Adrenal gland (tissue), 5 donors: ENCODE measurements at regions not wholly inside any gene's neighbourhood (a gene's known extent, or its start where the extent isn't known, plus 50 kb on each side); places are given as distances from the start of the nearest gene placed in this dataset.

Experiments used
- POLR2A ChIP-seq, 2 donors: fragments of 450-650 bp; IDR thresholded peaks; one replicate each; pipeline ENCODE4 v1.6.1; 2017; ENCODE audit warnings: antibody characterized with exemption in 2 of 2, mild to moderate bottlenecking in 2 of 2, moderate library complexity in 1 of 2
- TF ChIP-seq, protein P1 (sequence below), 6 experiments: fragments of 450-650 bp in 4 of 6; fragments of 200-600 bp in 2 of 6; sonication (generic) in 1 of 6; IDR thresholded peaks; 1 replicate in 5 of 6; 2 replicates in 1 of 6; pipeline versions ENCODE4 v1.5.1 to v1.8.0; 2016 to 2021; ENCODE audit warnings: antibody characterized with exemption in 6 of 6, mild to moderate bottlenecking in 2 of 6, moderate library complexity in 1 of 6
- donor health status: DM: no; HTN: no; CAD: no.

DNA sequence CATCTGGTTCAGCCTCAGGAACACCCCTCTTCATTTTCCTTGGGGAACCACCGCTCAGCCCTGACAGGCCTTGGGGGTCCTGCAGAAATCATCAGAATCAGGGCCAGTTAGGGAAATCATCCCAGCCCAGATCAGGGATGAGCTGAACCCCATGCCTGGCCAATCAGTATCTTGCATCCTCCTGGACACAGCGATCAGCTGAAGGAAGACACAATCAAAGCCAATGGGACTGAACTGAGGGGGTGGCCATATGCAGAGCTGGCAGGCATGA is 395.4 kb downstream of the MATN1 start:
- TF ChIP-seq POLR2A (IDR thresholded peaks at IDR 0.05) = no peak
- TF ChIP-seq, protein P1, sequence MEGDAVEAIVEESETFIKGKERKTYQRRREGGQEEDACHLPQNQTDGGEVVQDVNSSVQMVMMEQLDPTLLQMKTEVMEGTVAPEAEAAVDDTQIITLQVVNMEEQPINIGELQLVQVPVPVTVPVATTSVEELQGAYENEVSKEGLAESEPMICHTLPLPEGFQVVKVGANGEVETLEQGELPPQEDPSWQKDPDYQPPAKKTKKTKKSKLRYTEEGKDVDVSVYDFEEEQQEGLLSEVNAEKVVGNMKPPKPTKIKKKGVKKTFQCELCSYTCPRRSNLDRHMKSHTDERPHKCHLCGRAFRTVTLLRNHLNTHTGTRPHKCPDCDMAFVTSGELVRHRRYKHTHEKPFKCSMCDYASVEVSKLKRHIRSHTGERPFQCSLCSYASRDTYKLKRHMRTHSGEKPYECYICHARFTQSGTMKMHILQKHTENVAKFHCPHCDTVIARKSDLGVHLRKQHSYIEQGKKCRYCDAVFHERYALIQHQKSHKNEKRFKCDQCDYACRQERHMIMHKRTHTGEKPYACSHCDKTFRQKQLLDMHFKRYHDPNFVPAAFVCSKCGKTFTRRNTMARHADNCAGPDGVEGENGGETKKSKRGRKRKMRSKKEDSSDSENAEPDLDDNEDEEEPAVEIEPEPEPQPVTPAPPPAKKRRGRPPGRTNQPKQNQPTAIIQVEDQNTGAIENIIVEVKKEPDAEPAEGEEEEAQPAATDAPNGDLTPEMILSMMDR (IDR thresholded peaks at IDR 0.05) = no peak
